HS-5 (cell line): ENCODE measurements at regions not wholly inside any gene's neighbourhood (a gene's known extent, or its start where the extent isn't known, plus 50 kb on each side); places are given as distances from the start of the nearest gene placed in this dataset.

ENCODE experiments used
- DNase-seq: peaks from one replicate; pipeline ENCODE4 v3.0.0-alpha.2; 2012; ENCODE audit warnings: low read depth

DNA sequence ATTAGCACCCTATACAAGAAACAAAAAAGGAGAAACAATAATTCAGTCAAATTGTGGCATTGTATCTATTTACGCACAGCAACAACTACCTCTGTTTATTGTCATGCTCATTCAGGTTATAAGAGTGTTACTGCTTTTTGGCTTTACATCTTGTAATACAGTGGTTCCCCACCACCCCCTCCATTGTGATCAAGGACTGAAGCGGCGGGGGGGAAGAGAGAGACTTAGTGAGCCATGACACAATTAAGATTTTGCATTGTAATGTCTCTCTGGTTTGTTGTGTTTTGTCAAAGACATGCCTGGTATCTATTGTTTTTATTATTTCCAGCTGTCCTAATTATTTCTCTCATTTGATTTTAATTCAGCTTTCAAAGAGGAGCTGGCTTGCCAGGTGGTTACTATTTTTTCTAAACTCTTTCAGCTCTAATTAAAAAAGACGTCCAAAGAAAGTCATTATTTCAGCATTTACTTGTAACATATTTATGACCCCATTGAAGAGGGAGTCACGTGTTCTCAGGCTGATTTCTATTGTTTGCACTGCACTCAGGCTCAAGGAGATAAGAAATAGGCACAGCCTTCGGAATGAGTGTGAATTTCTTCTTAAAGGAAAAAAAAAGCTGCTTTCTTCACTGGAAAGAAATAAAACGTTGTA lies 234.4 kb upstream of the TBL1XR1 start:
- no peak for DNase-seq

DNA sequence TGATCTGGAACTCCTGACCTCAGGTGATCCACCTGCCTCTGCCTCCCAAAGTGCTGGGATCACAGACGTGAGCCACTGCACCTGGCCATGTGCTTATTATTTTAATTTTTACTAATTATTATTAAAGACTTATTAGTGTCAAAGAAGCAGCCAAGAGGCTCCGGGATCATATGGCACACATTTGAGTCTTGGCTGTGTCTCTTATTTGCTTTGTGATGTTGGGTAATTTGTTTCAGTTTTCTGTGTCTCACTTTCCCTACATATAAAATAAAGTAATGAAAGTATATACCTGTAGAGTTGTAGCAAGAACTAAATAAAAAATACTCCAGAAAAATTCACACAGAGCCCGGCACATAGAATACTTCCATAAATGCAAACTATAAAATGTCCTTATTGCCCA lies 238.0 kb upstream of the TBL1XR1 start:
- no peak for DNase-seq

DNA sequence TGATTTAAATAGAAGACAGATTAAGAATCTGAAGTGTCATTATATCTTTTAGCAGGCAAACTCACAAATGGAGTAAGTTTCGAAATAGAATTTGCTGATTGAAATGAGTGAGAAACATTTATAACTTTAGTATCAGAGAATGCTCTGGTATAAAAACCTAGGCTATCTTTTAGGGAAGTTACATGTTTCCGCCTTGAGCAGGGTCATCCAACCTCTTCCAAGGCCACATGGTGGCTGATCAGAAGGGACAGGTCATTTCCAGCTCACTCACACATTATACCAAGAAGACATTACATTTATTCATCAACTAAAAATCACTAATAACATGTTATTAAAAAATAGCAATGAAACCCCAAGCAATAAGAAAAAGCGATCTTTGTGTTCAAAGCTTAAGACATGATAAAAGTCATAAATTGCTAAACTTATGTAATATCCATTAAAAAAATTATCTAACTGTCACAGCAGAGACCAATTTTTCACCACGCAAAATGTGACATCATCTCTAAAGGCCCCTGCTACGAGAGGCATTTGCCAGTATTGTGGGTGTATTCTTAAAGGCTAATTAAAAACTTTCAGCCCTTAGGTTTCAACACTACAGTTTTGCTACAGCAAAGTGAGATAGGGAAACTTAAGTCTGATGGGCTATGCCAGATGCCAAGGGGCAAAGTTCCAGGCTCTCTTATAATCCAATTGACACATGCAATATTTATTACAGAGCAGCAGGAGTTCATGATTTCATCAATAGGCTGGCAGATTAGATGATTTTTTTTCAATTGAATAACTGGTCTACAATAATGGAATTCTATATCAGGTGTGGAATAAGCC lies 240.4 kb upstream of the TBL1XR1 start:
- no peak for DNase-seq

DNA sequence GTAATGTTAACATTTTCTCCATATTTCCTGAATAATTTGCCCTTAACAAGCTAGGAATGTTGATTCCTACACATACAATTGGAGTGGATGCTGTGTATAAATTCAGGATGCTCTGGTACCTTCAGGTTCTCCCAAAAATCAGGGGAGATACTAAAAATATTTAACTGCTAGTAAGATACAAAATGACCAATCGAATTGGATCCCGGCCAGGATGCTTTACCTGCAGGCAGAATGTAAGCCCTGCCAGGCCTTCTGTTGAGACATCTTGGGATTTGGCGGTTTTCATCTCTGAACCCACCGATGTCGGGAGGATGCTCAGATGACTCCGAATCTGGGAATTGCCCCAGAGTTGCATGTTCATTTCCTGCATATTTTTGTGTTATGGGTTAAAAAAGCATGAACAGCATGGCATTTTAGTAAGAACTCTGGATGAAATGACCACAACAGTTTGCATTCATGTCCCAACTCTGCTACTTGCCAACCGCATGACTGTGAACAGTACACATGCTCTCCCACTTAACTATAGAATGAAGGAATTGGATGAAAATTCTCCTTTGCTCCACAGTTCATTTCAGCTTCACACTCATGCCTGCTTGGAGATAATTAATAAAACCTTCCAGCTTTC lies 241.4 kb upstream of the TBL1XR1 start:
- DNase-seq, result no peak

DNA sequence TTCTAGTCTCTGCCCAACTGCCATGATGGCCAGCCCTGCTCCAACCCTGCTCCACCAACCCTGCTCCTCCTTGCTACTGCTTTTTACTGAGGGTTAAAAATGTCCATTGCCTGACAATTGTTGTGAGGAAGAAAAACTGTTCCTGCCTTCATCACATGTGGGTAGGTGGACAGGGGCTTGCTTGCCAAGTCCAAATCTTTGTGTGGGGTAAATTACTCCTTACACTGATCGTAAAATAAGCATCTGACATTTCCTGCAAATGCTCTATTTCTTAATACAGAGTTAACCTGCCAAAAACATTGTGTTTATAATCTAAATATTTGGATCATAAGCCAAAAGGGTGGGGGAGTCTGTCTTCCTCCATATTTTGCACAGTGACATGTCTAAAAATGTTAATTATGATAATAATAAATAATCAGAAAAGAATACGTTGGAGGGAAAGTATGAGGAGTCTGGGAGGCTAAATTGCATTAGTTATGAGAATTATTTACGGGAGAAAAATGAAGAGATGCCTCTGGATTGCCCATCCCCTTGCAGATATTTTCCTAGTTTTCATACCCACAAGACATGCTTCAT lies 242.5 kb upstream of the TBL1XR1 start:
- DNase-seq, result no peak

DNA sequence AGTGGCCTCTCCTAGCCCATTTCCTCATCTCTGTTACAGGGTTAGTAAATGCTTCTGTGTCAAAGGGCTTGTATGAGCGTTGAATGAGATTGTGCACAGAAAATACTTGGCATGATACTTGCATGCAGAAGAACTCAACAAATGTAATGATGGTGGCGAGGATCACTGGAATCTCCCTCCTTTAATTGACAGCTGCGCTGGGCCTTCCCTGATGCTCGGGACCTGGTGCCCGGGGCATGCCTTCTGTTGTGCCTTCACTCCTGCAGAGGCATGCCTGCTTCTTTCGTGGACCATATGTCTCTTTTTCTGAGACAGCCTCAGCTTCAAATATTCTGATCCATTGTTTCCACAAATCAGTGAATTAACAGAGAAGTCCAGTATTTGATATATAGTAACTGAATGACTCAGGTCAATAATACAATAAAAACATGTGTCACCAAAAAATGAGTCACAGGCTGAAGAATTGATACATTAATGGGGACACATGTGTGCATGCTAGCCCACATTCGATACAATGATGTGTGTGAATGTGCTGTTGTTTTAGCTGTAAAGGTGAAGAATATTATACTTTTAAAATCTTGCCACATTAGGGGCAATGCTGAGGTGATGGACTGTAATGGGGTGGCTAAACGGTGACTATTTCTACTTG lies 243.3 kb upstream of the TBL1XR1 start:
- DNase-seq, result peak; percentile 10

DNA sequence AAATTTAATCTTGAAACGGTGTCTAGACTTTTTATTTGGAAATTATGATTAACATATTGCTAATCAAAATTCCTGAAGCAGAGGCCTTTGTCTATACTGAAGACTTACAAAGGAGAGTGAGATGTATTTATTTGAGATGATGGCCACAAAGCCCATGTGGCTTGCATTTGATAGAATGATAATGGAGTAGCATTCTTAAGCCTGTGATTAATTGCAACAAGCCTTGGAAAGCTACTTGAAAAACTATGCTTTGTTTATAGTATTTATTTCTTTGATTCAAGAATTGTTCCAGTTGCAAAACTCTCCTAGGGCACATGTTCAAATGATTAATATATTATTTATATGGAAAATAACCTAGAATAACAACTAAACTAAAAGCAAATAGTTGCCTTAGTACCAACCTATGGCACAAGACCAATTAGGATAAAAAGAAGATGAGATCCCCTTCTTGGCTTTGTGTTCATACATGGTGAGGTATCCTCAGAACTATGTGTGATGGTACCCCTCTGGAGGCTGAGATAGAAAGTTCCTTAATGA lies 244.1 kb upstream of the TBL1XR1 start:
- no peak for DNase-seq

DNA sequence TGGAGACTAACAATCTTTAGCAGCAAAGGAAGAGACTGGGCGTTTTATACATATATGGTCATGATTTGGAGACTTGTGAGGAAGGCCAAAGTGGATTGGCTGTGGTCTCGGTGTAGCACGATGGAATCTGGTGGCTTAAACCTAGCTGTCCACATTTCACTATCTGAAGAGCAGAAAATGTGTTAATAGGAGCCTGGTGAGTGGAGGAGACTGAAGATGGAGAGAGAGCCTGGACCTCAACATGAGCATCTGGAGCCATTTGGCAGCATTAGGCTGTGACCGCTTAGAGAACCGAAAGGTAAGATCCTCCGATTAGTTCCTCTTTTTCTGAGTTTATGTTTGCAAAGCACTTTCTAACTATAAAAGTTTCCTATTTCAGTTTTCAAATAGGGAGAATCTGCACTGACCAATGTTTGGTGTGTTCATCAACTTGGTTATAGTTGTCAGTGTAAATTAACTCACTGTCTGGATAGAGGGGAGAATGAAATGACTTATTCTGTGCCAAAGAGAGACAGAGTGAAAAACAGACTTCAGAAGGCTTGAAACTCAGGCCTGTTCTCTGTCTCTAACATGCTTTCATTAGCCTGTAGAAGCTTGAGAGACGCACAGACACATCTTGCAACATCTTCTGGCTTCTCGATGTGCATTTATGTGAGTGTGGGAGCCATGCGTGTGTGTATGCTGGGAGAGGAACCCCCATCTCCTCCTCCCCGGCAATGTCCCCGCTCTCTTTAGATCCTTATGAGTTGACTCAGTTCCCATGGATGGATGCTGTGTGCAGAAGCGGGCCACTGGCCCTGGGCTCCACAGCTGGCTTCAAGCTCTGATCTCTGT lies 244.7 kb upstream of the TBL1XR1 start:
- no peak for DNase-seq

DNA sequence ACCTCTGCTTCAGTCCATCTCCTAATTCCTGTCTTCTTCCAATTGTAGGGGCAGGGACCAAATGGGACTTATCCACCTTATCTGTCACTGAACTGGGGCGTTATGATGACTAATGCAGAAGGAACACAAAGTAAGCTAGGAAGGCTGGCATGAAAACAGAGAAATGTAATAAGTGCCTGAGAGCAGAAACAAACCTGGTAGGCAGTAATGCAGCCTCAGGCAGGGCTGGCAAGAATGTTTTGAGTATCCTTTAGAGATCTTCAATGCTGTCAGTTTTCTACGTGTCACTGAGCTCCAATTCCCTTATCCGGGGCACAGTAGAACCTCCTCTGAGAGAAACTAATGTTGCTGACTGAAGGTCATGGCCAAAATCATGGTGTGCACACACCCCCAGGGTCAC lies 246.2 kb upstream of the TBL1XR1 start:
- DNase-seq, result peak; percentile 19

DNA sequence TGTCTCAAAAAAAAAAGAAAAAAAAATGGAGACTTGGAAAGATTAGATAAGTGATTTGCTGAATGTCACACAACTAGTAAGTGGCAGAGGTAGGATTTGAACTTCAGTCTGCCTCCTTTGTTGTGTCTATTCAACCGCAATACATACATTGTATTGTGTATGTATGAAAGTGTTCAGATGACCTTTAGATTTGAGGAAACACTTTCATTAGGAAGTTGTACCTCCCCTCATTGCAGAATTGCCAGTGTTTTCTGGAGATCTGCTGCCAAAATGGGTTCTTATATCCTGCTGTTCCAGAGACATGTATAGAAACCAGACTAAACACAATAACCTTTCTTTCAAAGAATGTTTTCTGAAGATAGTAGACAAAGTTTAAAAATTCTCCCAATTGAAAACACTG lies 247.4 kb upstream of the TBL1XR1 start:
- no peak for DNase-seq

DNA sequence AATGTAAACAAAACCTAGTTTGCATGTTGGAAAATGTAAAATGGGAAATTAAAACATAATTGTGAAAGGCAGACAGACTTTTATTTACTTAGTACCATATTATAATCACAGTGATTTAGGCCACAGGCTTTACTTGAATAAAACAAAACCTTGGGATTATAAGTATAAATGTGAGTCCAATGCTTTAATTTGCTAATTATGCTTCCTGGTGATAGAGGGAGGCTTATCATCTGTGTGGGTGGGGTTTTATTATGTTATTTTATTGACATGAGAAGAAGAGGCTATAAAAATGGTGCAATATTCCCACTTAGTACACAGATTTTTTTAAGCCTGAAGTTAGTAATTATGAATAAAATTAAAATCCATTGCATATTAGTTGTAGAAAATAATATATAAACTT lies 248.3 kb upstream of the TBL1XR1 start:
- DNase-seq, result no peak

DNA sequence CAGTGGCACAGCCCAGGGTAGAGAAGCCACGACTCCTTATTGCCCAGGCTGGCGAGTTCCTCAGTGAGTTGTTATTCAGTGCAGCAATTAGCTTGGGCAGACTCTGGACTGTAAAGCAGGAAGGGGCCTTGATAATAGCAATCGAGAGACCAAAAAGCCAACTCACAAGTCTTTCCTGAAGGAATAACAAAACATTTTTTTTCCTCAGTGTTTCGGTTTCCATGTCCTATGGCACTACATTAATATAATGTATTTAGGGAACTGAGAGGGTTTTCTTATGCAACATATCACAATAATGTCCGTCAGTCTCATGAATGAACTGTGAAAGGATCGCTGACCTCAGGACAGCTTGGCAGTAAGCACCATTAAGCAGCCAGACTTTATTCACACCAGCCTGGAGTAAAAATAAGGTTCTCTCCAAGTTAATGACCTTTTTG lies 248.9 kb upstream of the TBL1XR1 start:
- DNase-seq, result no peak

DNA sequence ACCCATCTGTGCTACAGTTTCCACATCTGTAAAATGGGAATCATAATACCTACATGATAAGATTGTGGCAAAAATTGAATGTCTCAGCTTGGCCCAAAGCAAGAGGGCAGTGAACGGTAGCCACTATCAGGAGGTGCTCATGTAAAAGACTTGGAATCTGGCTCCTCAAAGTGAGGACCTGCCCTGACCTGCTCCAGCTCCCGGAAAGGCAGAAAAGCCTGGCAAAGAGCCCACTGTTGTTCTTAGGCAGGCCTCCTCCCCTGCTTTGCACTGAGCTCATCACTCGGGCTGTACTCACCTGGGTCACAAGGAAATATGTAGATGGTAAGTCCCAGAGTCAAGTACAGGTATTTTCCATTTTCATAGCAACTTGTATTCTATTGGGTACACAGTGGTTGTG lies 250.7 kb upstream of the TBL1XR1 start:
- DNase-seq, result no peak

DNA sequence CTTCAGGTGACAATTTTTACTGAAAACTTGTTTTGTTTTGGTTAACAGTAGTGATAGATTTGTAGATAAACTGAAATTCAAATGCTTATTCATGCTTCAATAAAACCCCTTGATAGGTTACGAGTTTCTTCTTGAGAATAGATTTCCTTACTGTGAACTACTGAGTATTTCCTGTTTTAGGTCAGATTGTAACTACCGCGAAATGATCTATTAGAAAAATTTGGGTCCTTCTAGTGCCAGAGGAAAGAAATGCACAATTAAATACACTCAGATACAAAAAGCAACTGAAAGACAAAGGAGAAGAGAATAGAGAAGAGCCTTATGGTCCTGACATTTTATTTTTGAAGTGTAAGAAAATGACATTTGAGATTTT lies 251.7 kb upstream of the TBL1XR1 start:
- no peak for DNase-seq

DNA sequence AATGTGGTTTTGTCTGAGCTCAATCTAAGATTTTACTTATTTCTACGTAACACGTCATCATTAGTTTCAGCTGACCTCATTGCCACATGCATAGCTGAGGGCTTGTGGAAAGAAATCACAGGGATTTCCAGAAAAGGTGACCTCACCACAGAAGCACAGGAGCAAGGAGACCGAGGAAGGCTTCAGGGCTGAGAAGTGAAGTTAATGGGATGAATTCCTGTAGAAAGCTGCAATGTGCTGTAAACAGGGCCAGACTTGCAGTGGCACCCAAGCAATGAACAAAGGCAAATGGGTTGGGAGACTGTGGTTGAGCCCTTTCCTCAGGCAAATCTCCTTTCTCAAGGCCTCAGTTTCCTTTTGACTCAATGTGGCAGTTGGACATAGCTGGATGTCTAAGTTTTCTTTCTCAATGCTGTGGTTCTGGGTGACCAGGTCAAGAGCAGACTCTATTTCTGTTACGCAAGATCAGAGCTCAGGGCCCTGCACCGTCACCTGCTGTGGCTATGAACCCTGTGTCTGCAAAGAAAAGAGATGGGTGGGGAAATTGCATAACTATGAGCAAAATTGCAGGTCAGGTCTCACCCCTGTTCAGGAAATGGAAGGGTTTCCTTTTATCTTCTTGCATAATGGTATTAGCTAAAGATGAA lies 252.2 kb upstream of the TBL1XR1 start:
- DNase-seq, result no peak

DNA sequence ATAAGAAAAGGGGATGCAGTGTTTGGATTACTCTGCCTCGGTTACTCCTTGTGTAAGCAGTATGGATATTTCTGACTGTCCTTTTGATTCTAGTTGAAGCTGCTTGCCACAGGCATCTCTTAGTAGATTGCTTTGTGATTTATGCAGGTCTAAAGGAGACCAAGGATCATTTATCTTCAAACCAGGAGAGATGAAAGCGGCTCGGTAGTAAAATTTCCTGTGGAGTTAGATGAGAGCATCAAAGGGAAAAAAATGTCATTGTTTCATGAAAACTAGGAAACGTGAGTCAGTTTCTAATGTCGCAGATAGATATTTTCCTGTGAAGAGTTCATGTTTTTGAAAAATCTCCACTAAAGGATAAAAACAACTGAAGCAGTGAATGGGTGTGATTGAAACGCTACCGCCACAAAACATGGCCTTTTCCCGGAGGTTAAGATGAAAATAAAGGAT lies 254.0 kb upstream of the TBL1XR1 start:
- DNase-seq, result no peak

DNA sequence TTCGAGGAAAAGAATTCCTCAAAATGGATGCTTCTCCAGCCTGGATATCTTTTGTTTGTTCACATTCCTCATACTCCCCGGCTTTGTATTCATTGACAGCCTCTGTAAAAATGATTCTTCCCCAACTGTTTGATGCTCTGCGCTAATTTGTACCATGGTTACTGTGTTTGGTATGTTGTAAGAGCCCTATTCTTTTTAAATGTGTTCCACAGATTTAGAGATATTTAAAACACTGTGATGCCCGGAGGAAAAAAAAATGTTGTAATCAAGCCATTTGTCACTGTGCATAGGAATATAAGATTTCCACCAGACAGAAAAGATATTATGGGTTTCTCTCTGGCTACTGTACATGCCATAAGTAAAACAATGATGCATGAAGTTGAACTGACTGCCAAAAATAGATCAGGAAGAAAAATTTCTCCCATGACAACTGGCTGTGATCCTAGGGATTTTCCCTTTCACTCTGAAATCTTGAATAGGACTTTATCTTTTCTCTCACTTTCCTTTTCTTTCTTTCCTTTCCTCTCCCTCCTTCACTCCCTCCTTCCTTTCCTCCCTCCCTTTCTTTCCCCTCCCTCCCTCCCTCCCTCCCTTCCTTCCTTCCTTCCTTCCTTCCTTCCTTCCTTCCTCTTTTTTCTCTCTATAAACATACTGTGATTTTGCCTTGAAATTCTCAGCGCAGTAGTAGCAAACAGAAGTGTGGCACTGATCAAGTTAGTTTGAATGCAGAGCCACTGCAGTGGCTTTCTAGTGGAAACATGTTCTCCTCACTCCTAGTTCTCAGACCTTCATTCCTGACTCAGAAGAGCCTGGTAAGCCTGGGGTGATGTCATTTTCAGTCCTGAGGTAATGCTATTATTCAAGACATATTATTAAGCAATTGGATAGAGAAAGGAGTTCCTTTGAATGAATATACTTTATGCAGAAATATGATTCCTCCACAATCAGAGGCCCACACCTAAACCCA lies 254.9 kb upstream of the TBL1XR1 start:
- DNase-seq, result peak; percentile 33

DNA sequence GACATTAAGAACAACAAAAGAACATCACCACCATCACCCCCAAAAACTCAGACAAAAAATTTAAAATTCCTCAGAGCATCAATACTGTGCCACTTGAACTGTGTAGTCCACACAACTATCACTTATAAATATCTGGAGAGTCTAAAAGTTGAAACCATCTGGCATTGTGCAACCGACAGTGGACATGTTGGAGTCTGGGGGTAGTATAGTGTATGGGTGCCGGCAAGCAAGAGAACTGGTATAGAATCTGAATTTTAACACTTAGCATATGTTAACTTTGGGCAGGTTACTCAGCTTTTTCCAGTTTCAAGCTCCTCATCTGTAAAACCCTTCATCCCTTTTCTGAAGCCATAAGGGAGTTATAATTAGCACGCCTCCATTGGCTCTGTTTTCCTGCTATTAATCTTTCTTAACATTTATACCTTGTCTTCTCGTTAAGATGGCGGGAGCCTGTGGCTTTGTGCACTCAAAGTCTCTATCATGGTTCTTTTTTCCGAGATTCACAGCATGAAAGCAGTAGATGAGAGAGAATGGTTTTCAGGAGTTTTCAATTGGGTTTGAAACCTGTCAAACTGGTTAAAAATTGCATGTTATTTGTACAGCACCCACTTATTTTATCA lies 255.7 kb upstream of the TBL1XR1 start:
- DNase-seq, result no peak

DNA sequence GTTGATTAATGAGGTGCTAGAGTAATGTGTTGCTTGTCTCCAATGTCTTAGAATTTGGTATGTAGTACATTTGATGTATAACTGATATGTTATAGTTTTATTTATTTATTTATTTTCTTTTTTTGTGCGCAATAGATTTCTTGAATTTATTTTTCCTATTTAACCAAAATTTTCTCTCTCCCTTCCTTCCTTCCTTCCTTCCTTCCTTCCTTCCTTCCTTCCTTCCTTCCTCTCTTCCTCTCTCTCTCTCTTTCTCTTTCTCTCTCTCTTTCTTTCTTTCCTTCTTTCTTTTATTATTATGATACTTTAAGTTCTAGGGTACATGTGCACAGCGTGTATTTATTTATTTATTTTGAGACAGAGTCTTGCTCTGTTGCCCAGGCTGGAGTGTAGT lies 256.2 kb upstream of the TBL1XR1 start:
- DNase-seq, result no peak
